ENCODE measurements at regions not wholly inside any gene's neighbourhood (a gene's known extent, or its start where the extent isn't known, plus 50 kb on each side); places are given as distances from the start of the nearest gene placed in this dataset.

GRCh38 chr18:62629031-62629430 lies 86.3 kb upstream of the PHLPP1 start:
- Histone ChIP-seq H3K27me3 (ENCODE audit: insufficient read depth, low read length, poor library complexity, severe bottlenecking) (no peaks in the 10 kb centered on the region), H3K9me3 (ENCODE audit: insufficient read depth, low read depth, low read length) (no peaks in the 10 kb centered on the region), H3K79me2 (ENCODE audit: insufficient read depth, low read length) (no peaks in the 10 kb centered on the region), H3K9ac (ENCODE audit: low read depth, low read length, poor library complexity, severe bottlenecking) (no peak overlapping the region), H3K4me2 (ENCODE audit: low read depth, low read length, poor library complexity, severe bottlenecking) (no peak overlapping the region), H3K36me3 (ENCODE audit: insufficient read depth, low read length) (no peaks in the 10 kb centered on the region), H3F3A (ENCODE audit: low read depth) (no peaks in the 10 kb centered on the region), H2AFZ (ENCODE audit: low read length) (no peak overlapping the region), H3K9me2 (replicated peaks; ENCODE audit: low read depth, low read length) (no peaks in the 10 kb centered on the region), H3K4me1 (ENCODE audit: insufficient read depth, low read length, poor library complexity, severe bottlenecking) (no peaks in the 10 kb centered on the region), H3K4me3 (ENCODE audit: low read length, poor library complexity, severe bottlenecking) (no peak overlapping the region), H4K20me1 (ENCODE audit: insufficient read depth, low read length, poor library complexity, severe bottlenecking) (no peaks in the 10 kb centered on the region)
- no peak for TF ChIP-seq EZH2phosphoT487 (IDR thresholded peaks at IDR 0.05; ENCODE audit: borderline replicate concordance)
- no peak for TF ChIP-seq CTCF (conservative IDR thresholded peaks at IDR 0.05; ENCODE audit: low read length)

GRCh38 chr18:62631173-62631572 lies 84.2 kb upstream of the PHLPP1 start:
- Histone ChIP-seq H3K4me1 (ENCODE audit: insufficient read depth, low read length, poor library complexity, severe bottlenecking) (no peaks in the 10 kb centered on the region), H3K36me3 (ENCODE audit: insufficient read depth, low read length) (no peaks in the 10 kb centered on the region), H3K4me3 (ENCODE audit: low read length, poor library complexity, severe bottlenecking) (no peak overlapping the region), H2AFZ (ENCODE audit: low read length) (no peak overlapping the region), H3K27me3 (ENCODE audit: insufficient read depth, low read length, poor library complexity, severe bottlenecking) (no peaks in the 10 kb centered on the region), H4K20me1 (ENCODE audit: insufficient read depth, low read length, poor library complexity, severe bottlenecking) (no peaks in the 10 kb centered on the region), H3K4me2 (ENCODE audit: low read depth, low read length, poor library complexity, severe bottlenecking) (no peak overlapping the region), H3K9me2 (replicated peaks; ENCODE audit: low read depth, low read length) (no peaks in the 10 kb centered on the region), H3F3A (ENCODE audit: low read depth) (no peaks in the 10 kb centered on the region), H3K9ac (ENCODE audit: low read depth, low read length, poor library complexity, severe bottlenecking) (no peak overlapping the region), H3K79me2 (ENCODE audit: insufficient read depth, low read length) (no peaks in the 10 kb centered on the region), H3K9me3 (ENCODE audit: insufficient read depth, low read depth, low read length) (no peaks in the 10 kb centered on the region)
- TF ChIP-seq EZH2phosphoT487 (IDR thresholded peaks at IDR 0.05; ENCODE audit: borderline replicate concordance) = no peak
- no peak for TF ChIP-seq CTCF (conservative IDR thresholded peaks at IDR 0.05; ENCODE audit: low read length)

- H3K4me2 ChIP-seq (ENCODE audit: low read depth, low read length, poor library complexity, severe bottlenecking) = no peak overlapping the region
- no peak overlapping the region for H2AFZ ChIP-seq (ENCODE audit: low read length)
- H3F3A ChIP-seq (ENCODE audit: low read depth) = no peaks in the 10 kb centered on the region
Observed at GRCh38 chr18:62632788-62633455, 82.4 kb upstream of the PHLPP1 start.

More at GRCh38 chr18:62632788-62633455, 82.4 kb upstream of the PHLPP1 start:
- no peak for TF ChIP-seq EZH2phosphoT487 (IDR thresholded peaks at IDR 0.05; ENCODE audit: borderline replicate concordance)
- no peak for TF ChIP-seq CTCF (conservative IDR thresholded peaks at IDR 0.05; ENCODE audit: low read length)
- Histone ChIP-seq H3K4me1 (ENCODE audit: insufficient read depth, low read length, poor library complexity, severe bottlenecking) (no peaks in the 10 kb centered on the region), H3K27me3 (ENCODE audit: insufficient read depth, low read length, poor library complexity, severe bottlenecking) (no peaks in the 10 kb centered on the region), H3K36me3 (ENCODE audit: insufficient read depth, low read length) (no peaks in the 10 kb centered on the region), H3K79me2 (ENCODE audit: insufficient read depth, low read length) (no peaks in the 10 kb centered on the region), H3K9me3 (ENCODE audit: insufficient read depth, low read depth, low read length) (no peaks in the 10 kb centered on the region), H3K9ac (ENCODE audit: low read depth, low read length, poor library complexity, severe bottlenecking) (no peak overlapping the region), H4K20me1 (ENCODE audit: insufficient read depth, low read length, poor library complexity, severe bottlenecking) (no peaks in the 10 kb centered on the region), H3K4me3 (ENCODE audit: low read length, poor library complexity, severe bottlenecking) (no peak overlapping the region), H3K9me2 (replicated peaks; ENCODE audit: low read depth, low read length) (no peaks in the 10 kb centered on the region)

Measured in Loucy (cell line).